A549 (cell line): ENCODE measurements at regions not wholly inside any gene's neighbourhood (a gene's known extent, or its start where the extent isn't known, plus 50 kb on each side); places are given as distances from the start of the nearest gene placed in this dataset.
A peak's percentile ranks its signal among the peaks of the same experiment; 100 is the strongest.

Experiments
- BHLHE40 ChIP-seq: IDR thresholded peaks from 2 replicates; pipeline ENCODE4 v1.6.1; 2012; ENCODE audit warnings: low read depth, low read length, inconsistent platforms
- CHD2 ChIP-seq: fragments of 150-350 bp; IDR thresholded peaks from 2 replicates; pipeline ENCODE4 v1.6.1; 2014; ENCODE audit warnings: low read length; ENCODE audit not compliant: partially characterized antibody
- CTCF ChIP-seq: fragments of >200 bp; sonication (Bioruptor Twin); formaldehyde crosslinking; IDR thresholded peaks from 3 replicates; pipeline ENCODE4 v1.5.1; 2016
- E2F6 ChIP-seq: IDR thresholded peaks from 2 replicates; pipeline ENCODE4 v1.6.1; 2012; ENCODE audit warnings: low read depth, borderline replicate concordance
- ELK1 ChIP-seq: fragments of 150-350 bp; IDR thresholded peaks from 2 replicates; pipeline ENCODE4 v1.6.1; 2014; ENCODE audit warnings: low read depth, mild to moderate bottlenecking, low read length
- EP300 ChIP-seq, 2 experiments: fragments of >200 bp; sonication (Bioruptor Twin); formaldehyde crosslinking; IDR thresholded peaks; 2 replicates in 1 of 2; 3 replicates in 1 of 2; pipeline ENCODE4 v1.6.1; 2016 to 2017
- MYC ChIP-seq: IDR thresholded peaks from 2 replicates; pipeline ENCODE4 v1.6.1; 2012; ENCODE audit warnings: mild to moderate bottlenecking, inconsistent platforms, low read length, improper control_type of control experiment, borderline replicate concordance
- POLR2A ChIP-seq: IDR thresholded peaks from 2 replicates; pipeline ENCODE4 v1.6.1; 2012; ENCODE audit warnings: mild to moderate bottlenecking, low read length
- RCOR1 ChIP-seq: fragments of 150-350 bp; IDR thresholded peaks from 2 replicates; pipeline ENCODE4 v1.6.1; 2014; ENCODE audit warnings: antibody characterized with exemption, low read length, low read depth
- ZFP36 ChIP-seq: fragments of 450-650 bp; IDR thresholded peaks from 2 replicates; pipeline ENCODE4 v1.6.1; 2014; ENCODE audit warnings: borderline replicate concordance; ENCODE audit not compliant: partially characterized antibody
- TF ChIP-seq, protein P1 (sequence below): fragments of 200-600 bp; sonication (generic); IDR thresholded peaks from 2 replicates; pipeline ENCODE4 v1.6.1; 2016; ENCODE audit warnings: antibody characterized with exemption, mild to moderate bottlenecking, moderate library complexity
- TF ChIP-seq, protein P2 (sequence below): fragments of 450-650 bp; IDR thresholded peaks from 2 replicates; pipeline ENCODE4 v1.6.1; 2014; ENCODE audit warnings: antibody characterized with exemption
- TF ChIP-seq, protein P3 (sequence below): fragments of 250-450 bp; sonication (Bioruptor Pico); IDR thresholded peaks from 2 replicates; pipeline ENCODE4 v1.5.0; 2021; ENCODE audit warnings: mild to moderate bottlenecking, moderate library complexity, borderline replicate concordance
- TF ChIP-seq, protein P4 (sequence below): fragments of >200 bp; sonication (Bioruptor Twin); formaldehyde crosslinking; IDR thresholded peaks from 3 replicates; pipeline ENCODE4 v1.6.1; 2016

DNA sequence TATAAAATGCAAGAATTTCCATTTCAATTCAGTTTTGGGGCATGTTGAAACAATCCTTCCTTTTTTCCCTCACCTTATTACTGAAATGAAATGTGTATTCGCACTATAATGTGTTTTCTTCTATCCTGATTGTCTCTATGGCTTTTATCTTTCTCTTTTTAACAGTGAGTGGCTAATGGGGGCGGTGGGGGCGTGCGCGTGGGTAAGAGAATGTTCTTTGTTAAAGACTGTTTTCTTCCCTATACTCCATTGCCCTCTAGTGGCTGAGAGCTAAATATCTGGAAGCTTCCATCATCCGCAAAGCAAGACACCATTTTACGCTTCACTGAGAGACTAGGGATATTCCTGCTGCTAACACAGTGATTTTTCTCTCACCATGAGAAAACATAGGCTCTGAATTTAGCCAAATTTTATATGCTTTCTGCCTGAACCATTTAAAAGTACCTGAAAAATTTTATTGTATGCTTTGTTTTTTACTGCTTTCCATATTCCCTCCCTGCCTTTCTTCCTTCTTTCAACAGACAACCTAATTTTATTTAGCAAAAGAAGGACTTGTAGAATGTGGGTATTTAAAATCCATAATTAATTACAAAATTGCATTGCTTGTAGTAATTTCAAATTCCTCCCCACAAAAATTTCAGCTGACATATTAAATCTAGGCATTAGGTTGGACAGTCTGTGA lies 194.0 kb downstream of the GASK1B start:
- TF ChIP-seq CTCF: peak; percentile 77
- TF ChIP-seq, protein P1, sequence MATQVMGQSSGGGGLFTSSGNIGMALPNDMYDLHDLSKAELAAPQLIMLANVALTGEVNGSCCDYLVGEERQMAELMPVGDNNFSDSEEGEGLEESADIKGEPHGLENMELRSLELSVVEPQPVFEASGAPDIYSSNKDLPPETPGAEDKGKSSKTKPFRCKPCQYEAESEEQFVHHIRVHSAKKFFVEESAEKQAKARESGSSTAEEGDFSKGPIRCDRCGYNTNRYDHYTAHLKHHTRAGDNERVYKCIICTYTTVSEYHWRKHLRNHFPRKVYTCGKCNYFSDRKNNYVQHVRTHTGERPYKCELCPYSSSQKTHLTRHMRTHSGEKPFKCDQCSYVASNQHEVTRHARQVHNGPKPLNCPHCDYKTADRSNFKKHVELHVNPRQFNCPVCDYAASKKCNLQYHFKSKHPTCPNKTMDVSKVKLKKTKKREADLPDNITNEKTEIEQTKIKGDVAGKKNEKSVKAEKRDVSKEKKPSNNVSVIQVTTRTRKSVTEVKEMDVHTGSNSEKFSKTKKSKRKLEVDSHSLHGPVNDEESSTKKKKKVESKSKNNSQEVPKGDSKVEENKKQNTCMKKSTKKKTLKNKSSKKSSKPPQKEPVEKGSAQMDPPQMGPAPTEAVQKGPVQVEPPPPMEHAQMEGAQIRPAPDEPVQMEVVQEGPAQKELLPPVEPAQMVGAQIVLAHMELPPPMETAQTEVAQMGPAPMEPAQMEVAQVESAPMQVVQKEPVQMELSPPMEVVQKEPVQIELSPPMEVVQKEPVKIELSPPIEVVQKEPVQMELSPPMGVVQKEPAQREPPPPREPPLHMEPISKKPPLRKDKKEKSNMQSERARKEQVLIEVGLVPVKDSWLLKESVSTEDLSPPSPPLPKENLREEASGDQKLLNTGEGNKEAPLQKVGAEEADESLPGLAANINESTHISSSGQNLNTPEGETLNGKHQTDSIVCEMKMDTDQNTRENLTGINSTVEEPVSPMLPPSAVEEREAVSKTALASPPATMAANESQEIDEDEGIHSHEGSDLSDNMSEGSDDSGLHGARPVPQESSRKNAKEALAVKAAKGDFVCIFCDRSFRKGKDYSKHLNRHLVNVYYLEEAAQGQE: no peak
- no peak for TF ChIP-seq BHLHE40
- TF ChIP-seq E2F6: no peak
- TF ChIP-seq, protein P2, sequence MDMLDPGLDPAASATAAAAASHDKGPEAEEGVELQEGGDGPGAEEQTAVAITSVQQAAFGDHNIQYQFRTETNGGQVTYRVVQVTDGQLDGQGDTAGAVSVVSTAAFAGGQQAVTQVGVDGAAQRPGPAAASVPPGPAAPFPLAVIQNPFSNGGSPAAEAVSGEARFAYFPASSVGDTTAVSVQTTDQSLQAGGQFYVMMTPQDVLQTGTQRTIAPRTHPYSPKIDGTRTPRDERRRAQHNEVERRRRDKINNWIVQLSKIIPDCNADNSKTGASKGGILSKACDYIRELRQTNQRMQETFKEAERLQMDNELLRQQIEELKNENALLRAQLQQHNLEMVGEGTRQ: no peak
- no peak for TF ChIP-seq RCOR1
- no peak for TF ChIP-seq POLR2A
- TF ChIP-seq CHD2: no peak
- TF ChIP-seq EP300 (IDR thresholded peaks at IDR 0.05): no peak
- TF ChIP-seq, protein P3, sequence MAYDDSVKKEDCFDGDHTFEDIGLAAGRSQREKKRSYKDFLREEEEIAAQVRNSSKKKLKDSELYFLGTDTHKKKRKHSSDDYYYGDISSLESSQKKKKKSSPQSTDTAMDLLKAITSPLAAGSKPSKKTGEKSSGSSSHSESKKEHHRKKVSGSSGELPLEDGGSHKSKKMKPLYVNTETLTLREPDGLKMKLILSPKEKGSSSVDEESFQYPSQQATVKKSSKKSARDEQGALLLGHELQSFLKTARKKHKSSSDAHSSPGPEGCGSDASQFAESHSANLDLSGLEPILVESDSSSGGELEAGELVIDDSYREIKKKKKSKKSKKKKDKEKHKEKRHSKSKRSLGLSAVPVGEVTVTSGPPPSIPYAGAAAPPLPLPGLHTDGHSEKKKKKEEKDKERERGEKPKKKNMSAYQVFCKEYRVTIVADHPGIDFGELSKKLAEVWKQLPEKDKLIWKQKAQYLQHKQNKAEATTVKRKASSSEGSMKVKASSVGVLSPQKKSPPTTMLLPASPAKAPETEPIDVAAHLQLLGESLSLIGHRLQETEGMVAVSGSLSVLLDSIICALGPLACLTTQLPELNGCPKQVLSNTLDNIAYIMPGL (CRISPR knock-in tag): no peak
- TF ChIP-seq, protein P4, sequence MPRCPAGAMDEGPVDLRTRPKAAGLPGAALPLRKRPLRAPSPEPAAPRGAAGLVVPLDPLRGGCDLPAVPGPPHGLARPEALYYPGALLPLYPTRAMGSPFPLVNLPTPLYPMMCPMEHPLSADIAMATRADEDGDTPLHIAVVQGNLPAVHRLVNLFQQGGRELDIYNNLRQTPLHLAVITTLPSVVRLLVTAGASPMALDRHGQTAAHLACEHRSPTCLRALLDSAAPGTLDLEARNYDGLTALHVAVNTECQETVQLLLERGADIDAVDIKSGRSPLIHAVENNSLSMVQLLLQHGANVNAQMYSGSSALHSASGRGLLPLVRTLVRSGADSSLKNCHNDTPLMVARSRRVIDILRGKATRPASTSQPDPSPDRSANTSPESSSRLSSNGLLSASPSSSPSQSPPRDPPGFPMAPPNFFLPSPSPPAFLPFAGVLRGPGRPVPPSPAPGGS: no peak
- no peak for TF ChIP-seq ZFP36
- TF ChIP-seq ELK1: no peak
- no peak for TF ChIP-seq MYC
